HG03175 (cell line): ENCODE measurements at regions not wholly inside any gene's neighbourhood (a gene's known extent, or its start where the extent isn't known, plus 50 kb on each side); places are given as distances from the start of the nearest gene placed in this dataset.
"Not testable (repeated sequence)": the region's sequence is repeated elsewhere in the genome, so short reads cannot be mapped to it uniquely, and the experiment has no call there.

ENCODE experiments used
- ATAC-seq: cut with Tn5 transposase; IDR thresholded peaks from one replicate; pipeline ENCODE4 v1.9.1; 2021; ENCODE audit warnings: mild to moderate bottlenecking, moderate library complexity; ENCODE audit not compliant: unreplicated experiment

DNA sequence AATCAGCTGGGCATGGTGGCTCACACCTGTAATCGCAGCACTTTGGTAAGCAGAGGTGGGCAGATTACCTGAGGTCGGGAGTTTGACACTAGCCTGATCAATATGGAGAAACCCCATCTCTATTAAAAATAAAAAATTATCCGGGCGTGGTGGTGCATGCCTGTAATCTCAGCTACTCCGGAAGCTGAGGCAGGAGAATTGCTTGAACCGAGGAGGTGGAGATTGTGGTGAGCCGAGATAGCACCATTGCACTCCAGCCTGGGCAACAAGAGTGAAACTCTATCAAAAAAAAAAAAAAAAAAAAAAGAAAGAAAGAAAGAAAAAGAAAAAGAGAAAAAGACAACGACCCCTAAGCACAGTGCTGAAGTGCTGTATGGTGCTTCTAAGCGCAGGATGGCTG lies 280.6 kb upstream of the MAF start:
- not testable (repeated sequence) for ATAC-seq

DNA sequence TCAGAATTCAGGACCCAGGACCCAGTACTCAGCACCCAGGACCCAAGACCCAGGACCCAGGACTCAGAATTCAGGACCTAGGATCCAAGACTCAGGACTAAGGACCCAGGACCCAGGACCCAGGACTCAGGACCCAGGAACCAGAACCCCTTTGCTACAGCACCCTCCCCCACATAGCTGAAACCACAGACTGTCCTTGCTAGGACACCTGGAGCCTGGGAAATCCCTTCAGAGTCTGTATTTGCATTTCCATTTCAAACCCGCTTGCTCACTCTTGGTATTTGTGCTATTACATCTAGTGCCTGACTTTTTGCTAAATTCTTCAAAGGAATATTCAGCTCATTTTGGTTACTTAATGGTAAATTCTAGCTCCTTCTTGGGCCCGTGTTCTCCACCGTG lies 275.8 kb upstream of the MAF start:
- ATAC-seq = no peak

DNA sequence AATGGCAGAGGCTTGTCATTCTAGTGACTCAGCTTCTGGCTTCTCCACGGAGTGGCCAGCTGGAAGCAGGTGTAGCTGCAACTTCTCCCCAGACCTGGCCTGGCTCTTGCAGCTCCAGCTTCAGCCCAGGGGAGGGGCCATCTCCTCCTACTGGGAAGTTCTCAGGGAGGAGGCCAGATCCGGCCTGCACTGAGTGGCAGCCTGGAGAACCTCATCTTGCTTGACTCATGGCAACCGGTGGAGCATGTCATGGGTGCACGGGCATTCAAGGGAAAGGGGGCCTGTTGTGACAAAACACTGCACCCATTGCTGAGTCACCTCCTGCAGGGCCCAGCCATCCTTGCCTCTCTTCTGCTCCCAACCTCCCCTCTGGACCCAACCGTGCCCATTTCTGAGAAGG lies 273.9 kb upstream of the MAF start:
- no peak for ATAC-seq

DNA sequence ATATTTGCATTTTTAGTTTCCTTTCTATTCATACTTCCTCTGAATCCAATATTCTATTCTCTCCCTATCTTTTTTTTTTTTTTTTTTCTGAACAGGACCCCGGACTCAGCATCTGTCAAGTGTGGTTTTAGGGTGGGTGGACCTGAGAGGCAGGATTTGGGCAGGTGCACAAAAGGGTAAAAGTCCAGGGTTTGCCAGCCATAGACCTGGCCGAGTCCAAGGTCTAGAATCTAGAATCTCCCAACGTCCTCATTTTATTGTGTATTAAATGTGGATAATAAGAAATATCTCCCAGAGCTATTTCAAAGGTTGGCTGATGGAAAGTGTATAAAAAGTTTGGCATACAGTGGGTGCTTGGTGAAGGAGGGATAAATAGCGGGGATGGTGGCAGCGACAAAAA lies 273.3 kb upstream of the MAF start:
- no peak for ATAC-seq

DNA sequence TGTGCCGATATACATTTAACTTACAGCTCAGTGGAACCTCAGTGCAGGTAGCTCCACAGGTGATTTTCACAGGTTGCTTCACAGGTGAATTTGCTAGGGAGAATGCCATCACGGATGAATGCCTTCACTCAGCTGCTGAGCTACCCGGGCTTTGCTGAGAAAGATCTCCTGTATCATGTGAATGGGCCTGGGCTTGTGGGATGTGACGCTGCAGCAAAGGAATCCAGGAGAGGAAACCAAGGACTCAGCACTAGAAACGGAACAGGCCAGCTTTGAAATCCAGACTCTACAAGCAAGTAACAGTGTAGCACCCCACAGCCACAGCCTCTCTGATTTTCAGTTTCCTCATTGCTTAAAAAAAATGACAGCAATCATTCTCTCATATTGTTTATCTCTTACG lies 271.4 kb upstream of the MAF start:
- ATAC-seq = no peak

DNA sequence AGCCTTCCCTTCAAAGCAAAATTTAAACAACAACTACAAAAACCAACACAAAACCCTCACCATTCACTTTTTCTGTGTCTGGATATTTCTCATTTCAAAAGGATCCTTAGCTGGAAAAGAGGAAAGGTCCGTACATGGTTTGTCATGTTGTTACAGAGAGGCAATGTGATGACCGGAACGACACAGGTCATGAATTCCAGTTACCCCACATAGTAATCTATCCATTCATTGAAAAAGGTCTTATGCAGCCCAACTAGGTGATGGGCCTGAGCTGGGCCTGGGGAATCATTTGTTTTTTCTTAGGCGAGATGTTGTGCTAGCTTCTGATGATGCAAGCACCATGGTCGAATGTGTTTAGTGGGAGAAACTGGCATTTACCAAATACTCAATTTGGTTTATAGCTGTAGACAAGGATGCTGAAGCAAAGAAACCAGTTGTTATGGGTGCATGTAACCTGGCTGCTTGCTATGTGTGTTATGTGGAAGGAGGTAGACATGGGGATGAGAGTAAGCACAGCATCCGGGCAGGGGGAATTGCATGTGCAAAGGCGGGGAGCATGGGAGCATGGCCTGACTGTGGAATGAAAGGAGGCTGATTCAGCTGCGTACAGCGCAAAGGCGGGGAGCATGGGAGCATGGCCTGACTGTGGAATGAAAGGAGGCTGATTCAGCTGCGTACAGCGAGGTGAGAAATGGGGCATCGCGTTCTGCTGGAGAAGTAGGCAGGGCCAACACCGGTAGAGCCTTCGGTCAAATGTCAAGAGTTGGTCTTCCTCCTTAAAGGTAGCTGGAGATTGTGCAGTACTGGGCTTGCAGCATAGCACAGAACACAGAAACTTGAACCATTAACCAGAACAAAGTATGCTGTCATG lies 269.7 kb upstream of the MAF start:
- no peak for ATAC-seq

DNA sequence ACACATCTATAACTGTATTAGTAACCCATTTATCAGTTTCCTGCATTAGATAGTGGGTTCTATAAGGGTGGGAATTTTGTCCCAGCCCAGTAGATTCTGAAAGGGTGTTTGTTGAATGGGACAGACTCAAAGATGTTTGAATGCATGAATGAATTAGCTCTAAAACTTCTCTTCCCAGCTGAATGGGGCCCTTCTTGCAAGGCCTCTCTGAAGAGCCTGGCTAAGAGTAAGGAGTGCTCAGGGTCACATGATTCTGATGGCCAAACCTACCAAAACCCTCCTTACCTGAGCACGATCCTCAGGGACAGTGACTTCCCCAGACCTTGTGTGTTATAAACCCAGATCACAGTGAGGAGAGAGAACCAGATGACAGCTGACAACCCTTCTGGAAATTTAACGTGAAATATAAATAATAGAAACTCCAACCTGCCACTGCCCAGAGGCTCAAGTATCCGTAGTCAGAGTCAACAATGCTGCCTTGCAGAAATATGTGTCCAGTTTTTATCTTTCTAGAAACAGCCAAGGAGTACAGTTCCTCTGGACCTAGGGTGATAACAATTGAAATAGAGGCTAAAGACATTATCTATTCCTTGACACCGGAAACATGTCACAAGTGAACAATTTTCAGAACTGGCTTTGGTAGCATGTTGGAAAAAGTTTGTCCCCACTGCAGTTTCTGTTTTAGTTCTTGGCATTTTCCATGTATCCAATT lies 268.9 kb upstream of the MAF start:
- ATAC-seq = no peak

DNA sequence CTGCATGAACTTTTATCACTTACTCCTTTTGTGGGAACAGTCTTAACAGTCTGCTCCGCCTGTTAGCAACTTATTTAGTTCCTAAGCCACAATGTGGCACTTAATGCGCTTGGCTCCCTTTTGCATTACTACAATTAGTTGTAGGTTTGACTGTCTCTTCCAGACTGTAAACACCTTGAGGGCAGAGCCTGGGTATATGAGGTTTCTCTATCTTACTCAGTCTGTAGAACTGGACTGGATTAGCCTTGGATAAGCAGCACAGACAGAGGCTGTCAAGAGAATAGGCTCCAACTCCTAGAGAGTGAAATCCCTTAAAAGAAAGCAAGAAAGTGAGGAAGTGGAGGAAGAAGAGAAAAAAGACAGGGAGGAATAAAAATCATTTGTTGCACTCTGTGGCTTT lies 268.3 kb upstream of the MAF start:
- ATAC-seq = no peak

DNA sequence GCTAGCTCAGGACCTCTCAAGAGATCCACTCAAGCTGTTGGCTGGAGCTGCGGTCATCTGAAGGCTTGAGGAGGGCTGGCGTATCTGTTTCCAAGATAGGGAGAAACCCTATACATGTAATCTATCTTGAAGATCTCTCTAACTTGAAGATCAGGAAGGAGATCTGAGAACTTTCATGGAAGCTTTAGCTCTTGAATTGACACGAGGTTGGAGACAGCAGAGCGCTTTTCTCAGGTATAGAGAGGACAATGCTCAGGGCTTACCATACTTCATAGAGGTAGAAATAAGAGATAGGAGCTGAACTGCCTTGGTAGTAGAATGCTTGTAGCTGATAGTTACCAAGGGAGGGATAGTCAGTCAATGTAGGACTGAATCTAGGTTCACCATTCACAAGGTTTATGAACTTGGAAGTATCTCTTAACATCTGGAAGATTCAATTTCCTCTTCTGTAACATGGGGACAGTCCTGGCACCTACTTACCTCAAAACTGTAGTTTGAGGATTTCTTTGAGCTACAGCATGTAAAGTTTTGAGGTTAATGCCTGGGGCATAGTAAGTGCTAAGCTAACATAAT lies 267.0 kb upstream of the MAF start:
- no peak for ATAC-seq

DNA sequence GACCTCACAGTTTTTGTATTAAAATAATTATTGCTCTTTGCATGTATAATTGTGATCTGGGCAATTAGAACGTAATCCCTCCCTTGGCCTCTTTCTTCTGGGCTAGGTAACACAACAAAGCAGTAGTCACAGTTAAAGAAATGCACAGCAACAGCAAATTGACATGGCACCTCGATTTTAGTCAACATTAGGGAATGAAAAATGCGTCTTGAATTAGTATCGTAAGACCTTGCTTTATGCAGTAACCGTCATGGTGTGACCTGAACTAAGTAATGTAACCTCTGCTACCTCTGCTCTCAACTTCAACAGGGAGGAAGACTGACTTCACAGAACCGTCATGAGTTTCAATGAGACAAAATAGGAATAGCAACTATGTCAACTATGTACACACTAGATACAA lies 265.4 kb upstream of the MAF start:
- ATAC-seq = no peak

DNA sequence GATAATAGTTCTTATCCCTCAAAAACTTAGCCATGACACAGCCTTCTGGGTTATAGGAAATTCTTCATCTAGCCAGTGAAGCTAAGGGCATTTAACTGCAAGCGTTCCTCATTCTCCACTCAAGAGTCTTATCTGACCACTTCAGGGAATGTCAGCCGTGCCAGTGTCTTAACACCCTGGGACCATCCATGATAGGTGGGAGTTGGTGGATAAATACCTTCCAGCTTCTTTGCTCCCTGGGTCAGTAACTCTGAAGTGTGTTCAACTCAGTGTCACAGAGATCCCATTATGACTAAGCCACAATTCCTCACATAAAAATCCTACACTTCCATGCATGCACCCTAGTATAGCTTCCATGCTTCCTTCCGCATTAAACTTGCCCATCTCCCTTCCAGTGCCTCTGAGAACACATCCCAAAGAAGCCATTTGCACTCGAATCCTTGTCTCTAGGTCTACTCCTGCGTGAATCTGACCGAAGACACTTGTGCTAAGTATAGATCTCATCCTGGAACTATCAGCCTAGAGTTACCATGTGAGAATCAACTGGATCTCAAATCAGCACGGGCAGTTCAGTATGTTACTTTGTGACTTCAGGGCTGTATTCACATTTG lies 264.3 kb upstream of the MAF start:
- ATAC-seq = no peak

DNA sequence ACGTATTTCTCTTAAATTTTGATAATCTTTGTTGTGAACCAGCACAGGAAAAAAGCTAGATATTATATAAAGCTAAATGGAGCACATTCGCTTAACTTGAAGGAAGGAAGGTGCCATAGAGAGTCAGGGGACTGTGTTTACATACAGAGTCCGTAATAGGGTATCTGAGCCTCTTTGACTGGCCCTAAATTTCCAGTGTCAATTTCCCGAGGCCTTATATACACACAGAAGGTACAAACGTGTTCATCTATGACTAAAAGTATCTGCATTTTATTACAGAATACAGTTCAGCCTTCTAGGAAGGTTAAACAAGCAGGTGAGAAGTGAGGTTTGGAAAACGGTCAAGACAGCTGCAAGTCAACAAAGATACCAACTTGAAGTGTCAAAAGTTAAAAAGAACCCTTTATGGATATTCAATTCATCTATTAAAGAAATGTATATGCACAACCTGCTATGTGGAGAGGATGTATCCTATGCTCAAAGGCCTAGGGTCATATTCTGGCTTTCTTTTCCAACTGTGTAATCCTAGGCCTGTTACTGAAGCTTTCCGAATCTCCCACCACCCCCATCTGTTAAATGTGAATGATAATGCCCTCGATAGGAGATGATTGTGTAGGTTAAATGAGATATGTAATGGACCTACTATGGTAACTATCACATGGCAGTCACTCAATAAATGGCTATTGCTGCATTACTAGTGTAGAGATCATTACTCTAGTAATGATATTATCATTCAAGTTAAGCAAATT lies 263.7 kb upstream of the MAF start:
- no peak for ATAC-seq

DNA sequence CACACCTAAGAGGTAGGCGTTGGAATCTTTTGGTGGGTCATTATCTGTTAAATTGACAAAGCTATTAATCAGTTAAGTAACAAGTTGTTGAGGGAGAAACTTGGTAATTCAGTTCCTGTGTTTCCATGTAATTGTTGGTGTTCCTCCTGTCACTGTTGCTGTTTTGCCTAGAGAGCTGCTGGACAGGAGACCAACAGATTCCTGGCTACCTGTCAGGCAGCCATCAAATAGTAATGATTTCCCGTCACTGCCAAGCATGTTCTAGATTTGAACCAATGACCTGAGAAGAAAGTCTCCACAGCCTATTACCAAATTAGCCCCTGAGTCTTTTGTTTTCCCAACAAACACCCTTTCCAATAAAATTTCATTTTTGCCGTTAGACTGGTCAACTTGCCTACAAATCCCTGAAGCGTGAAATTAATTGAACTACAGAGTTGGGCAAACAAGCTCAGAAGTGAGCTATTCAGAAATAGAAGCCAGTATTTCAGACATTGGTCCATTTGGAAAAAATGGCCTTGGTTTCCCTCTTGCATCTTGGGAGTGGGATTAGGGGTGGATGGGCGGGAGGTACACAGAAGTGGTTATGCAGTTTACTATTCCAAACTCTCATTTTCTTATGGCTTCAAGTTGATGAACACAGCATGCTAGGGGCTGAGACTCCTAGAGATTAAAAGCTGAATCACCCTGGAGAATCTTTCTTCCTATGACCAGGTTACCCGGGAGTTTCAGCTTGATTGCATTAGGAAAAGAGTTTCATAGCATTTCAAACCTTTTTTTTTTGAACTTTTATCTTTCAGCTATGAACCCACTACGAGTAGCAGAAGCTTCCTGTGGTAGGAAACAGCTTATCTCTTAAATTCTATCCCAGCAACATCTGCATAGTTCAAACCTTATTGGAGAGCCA lies 262.8 kb upstream of the MAF start:
- no peak for ATAC-seq

DNA sequence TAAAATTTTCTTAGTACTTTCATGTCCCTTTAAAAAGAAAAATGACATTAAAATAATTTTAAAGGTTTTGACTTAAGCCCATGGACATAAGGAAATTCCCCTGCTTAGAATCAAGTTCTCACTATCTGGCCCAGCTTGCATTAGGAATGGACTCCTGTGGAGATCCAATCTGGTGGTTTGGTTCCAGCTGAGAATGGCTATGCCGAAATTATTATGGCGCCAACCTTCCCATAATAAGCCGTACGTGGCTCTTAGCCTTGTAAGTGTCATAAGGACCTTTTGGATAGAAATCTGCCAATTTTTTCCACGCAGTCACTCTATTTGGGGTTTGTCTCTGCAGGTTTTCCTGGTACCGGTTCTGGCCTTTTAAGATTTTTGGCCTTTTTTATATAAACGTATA lies 262.1 kb upstream of the MAF start:
- no peak for ATAC-seq

DNA sequence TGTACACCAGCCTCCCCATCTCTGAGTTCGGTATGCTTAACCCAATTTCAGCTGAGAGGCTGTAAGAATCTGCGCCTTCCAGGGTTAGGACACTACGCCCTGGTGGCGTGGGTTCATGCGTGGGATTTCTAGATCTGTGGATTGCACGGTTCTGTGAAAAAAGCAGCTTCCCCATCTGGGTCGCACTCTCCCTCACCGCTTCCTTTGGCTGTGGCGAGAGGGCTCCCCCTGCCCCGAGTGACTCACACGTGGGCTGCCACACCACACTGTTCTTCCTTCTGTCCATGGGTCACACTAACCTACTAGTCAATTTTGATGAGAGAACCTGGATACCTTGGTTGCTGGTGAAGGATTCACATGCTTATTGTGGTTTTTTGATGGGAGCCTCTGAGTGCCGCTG lies 256.0 kb upstream of the MAF start:
- ATAC-seq = no peak

DNA sequence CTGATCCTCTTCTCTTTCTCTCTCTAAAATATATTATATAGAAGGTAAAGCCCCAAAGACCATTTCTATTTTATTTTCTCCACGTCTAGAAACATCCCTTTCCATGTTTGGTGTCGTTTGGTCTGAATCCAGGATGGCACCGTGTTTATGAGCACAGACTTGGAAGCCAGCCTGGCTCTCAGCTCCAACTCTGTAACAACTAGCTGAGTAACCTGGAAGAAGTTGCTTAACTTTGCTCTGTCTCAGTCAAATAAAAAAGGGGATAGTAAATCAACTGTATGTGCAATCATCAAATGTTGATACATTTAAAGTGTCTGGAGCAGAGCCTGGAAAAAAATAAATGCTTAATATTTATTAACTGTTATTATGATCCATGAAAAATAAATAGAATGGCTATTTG lies 249.8 kb upstream of the MAF start:
- no peak for ATAC-seq

DNA sequence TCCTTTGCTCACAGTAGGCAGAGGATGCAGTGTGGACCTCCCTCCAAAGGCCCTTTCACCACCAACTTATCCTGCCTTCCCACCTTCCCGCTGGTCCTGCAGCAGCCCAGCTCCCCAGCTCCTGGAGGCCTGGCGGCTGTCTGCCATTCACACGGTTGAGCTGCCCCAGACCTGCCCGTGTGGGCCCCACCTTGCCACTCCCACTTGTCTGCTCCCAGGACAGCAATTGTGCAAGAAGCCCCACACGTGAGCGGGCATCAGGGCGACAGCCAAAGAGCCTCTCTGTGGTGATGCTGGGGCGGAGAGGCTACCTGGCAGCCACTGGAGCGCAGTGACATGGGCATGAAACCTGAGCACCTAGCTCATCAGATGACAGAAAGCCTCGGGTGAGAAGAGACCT lies 248.6 kb upstream of the MAF start:
- no peak for ATAC-seq

DNA sequence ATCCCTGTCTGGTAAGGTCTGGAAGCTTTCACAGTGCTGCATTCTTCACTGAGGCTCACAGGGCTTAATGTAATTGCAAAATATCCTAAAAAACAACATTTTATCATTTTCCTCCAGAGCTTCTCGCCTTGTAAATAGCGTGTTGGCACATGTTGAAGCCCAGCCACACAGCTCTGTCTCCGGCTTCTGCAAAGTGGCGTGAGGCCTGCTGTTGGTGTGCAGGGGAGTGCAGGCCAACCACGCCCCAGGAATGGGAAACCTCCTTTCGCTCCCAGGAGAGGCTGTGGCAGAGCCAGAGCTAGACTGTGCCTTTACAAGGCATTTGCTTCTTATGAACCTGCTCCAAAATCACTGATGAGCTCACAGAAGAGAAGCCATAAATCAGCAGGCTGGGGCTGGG lies 248.2 kb upstream of the MAF start:
- ATAC-seq = no peak

DNA sequence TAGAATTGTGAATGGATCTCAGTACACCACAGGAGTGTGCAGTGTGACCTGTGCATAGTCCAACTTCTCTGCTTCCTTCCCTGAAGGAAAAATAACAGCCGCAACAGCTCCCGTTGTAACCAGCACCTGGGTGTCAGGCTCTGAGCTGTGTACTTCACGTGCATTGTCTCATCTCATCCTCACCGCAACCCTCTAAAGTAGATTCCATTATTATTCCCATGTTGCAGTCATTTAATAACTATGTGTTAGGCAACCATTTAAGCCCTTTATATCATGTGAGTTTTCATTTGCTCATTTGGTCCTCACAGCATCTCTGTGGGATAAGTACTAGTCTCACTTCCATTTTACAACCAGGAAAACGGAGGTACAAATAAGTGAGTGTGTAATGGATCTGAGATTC lies 247.0 kb upstream of the MAF start:
- no peak for ATAC-seq

DNA sequence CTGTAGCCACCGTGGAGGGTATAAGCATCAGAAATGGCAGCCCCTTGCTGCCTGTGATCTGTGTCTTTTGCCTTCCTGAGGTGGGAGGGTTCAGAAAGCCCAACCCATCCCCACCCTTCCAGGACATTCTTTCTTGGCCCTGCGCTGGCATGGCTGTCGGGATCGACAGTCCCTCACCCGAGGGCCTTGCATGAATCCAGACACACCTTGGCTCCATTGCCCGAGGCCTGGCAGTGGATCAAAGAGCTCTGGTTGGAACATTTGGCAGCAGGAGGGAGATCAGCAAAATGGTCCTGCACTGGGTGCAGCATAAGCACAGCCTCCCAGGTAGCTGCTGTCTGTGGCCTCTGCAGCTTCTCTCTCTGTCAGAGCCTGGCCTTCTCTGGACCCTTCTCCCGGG lies 246.6 kb upstream of the MAF start:
- ATAC-seq = no peak
